ENCODE measurements at regions not wholly inside any gene's neighbourhood (a gene's known extent, or its start where the extent isn't known, plus 50 kb on each side); places are given as distances from the start of the nearest gene placed in this dataset.

- DNase-seq (ENCODE audit: low read depth) = peak; percentile 3
Measured at GRCh38 chr3:30263238-30263924, 343.0 kb upstream of the TGFBR2 start.

GRCh38 chr3:30263925-30264313 lies 342.5 kb upstream of the TGFBR2 start:
- DNase-seq (ENCODE audit: low read depth) = no peak

GRCh38 chr3:30266524-30266923 lies 339.9 kb upstream of the TGFBR2 start:
- peak; percentile 5 for DNase-seq (ENCODE audit: low read depth)

GRCh38 chr3:30268288-30268687 lies 338.1 kb upstream of the TGFBR2 start:
- DNase-seq (ENCODE audit: low read depth) = no peak

DNA sequence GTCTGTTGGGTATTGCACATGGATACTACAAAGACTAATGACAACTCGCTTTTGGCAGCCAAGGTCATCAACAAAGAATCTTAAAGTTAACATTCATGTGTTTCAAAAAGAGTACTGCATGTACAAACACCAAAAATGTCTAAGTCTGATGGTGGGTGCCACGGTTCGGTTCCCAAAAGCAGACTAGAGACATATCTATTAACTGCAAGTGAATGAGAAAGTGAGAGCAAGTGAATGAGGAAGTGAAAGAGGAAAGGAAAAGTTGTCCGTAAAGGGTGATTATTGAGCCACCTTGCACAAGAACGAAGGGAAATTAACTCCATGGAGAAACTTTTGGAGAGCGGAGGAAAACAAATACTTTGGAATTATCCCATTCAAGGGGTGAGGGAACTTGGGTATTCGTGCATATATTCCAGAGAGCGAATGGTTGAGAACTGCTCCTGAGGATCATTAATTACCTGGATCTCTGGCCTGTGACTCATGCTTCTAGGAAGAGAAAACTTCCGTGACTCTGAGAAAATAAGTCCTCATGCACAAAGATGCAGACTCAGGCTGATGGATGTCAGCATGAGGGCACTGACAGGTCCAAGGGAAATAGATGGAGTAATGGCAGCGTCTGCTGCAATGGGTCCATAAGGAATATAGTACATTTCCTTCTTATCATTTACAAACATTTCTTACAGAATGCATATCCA lies 336.5 kb upstream of the TGFBR2 start:
- DNase-seq (ENCODE audit: low read depth) = no peak

GRCh38 chr3:30271781-30272180 lies 334.6 kb upstream of the TGFBR2 start:
- DNase-seq (ENCODE audit: low read depth) = no peak

DNA sequence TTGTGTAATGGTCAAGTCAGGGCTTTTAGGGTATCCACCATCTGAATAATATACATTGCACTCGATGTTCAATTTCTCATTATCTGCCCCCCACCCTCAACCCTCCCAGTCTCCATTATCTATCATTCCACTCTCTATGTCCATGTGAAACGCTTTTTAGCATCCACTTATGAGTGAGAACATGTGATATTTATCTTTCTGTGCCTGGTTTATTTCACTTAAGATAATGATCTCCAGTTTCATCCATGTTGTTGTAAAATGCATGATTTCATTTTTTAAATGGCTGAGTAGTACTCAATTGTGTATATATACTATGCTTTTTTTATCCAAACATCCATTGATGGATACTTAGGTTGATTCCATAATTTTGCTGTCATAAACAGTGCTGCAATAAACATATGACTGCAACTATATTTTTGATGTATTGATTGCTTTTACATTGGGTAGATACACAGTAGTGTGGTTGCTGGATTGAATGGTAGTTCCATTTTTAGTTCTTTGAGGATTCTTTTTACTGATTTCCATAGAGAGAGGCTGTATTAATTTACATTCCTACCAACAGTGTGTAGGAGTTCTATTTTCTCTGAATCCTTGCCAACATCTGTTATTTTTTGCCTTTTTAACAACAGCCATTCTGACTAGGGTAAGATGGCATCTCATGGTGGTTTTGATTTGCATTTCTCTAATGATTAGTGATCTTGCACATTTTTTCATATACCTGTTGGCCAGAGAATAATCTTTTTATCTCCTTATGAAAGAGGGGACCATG lies 332.9 kb upstream of the TGFBR2 start:
- DNase-seq (ENCODE audit: low read depth) = no peak

- no peak for DNase-seq (ENCODE audit: low read depth)
Measured at GRCh38 chr3:30277494-30277893, 328.9 kb upstream of the TGFBR2 start.

- no peak for DNase-seq (ENCODE audit: low read depth)
Measured at GRCh38 chr3:30281526-30281925, 324.9 kb upstream of the TGFBR2 start.

- DNase-seq (ENCODE audit: low read depth) = peak; percentile 96
Measured at GRCh38 chr3:30282154-30282696, 324.2 kb upstream of the TGFBR2 start.

- DNase-seq (ENCODE audit: low read depth) = no peak
Measured at GRCh38 chr3:30285188-30286006, 321.0 kb upstream of the TGFBR2 start.

DNA sequence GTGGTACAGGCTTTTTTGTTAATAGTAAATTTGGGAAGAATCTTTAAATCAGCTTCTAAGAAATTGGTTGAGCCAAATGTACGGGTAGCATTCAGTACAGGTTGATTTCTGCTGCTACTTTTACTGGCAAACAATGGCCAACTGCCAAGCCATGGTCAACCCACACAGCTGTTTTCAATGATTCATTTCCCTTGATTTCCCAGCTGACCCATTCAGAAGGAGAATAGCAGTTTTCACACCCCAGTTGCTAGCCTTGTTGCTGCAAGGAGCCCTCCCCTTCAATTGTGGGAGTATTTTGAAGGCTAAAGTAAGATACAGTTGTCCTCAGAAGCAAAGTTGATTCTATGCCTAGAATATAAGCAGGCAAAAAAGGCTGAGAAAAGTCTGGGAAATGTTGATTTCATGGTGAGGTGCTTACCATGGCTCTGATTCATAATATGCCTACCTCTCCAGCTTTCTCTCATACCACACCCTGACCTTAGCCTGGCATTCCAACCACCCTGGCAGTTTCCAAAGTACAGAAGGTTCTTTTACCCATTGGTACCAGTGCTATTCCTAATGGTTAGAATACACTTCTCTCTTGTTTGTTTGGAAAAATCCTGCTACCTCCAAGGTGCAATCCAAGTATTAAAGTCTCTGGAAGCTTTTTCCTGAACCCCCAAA lies 320.3 kb upstream of the TGFBR2 start:
- DNase-seq (ENCODE audit: low read depth) = peak; percentile 99

DNA sequence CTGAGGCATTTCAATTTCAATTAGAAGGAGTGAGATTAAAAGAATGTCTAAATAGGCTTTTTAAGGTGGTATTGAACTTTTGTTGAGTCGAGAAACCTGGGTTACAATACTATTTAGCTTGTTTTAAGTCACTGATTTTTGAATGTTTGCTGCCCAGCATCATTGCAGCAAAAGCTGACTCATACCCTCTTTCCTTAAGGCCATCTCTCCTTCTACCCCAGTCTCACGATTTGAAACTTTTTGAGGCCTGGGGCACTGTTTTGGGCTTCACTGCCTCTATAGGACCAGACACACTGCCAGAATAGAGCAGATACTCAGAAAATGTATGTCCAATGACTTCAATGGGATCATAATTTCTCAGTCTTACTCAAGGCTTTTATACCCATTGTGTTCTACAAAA lies 319.6 kb upstream of the TGFBR2 start:
- peak; percentile 71 for DNase-seq (ENCODE audit: low read depth)

- no peak for DNase-seq (ENCODE audit: low read depth)
Measured at GRCh38 chr3:30288830-30289229, 317.6 kb upstream of the TGFBR2 start.

GRCh38 chr3:30289324-30289723 lies 317.1 kb upstream of the TGFBR2 start:
- peak; percentile 27 for DNase-seq (ENCODE audit: low read depth)

DNA sequence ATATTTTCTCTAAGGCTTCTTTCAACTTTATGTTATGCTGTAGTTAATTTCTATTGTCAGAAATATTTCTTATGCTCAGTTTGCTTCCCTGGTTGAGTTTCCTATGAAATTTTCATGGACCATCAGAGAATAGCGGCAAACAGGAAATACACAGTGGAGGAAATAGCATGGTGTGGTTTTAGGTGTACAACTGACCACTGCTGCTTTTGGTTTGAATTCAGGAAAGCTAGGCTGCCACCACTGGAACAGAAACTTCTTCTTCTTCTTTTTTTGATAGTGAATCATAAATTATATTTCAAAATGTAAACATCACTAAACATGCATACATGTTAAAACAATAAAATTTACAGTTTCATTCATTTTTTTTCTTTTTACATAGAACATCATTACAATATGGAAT lies 316.6 kb upstream of the TGFBR2 start:
- no peak for DNase-seq (ENCODE audit: low read depth)

DNA sequence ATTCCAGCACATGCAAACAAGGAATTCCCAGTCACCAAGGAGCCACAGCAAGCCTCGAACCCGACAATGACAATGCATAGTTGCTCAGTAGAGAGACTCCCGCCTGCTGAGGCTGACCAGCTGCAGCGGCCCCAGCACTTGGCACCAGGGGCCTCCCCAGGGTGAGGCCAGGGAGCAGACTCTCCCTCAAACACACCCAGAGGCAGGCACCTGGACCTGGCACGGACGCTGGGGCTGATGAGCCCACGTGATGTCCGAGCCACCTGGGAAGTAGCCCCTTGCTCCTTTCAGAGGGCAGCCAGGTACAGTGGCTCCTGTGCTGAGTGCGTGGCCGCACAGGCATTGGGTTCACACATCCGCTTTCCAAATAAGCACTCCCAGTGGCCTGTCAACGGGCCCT lies 315.9 kb upstream of the TGFBR2 start:
- no peak for DNase-seq (ENCODE audit: low read depth)

DNA sequence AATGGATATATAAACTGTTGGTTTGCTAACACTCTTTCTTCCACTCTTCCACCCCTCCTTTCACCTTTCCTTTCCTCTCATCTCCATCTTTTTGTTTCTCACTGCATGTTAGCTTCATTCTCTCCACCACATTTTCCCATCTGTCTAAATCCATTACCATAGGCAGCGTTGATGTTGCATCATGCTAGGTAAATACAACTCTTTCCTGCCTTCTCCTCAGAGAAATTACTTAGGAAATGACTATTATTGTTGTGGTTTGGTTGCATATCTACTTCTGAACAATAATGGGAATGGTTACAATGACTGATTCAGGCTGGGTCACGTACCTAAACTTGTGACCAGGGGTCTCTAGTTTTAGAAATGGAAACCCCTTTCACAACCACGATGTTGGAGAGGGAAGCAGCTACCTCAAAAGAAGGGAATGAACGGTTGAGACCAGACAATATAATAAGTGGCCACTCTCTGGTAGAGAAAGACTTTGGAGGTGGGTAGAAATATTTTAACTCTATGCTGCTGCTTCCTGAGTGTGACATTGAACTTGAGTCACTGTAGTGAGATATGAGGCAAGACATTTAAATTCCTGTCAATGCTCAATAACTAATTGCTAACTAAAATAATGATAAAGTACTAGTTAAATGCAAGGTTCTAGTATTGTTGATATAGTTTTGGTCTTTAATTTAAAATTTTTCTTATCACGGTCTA lies 314.1 kb upstream of the TGFBR2 start:
- peak; percentile 62 for DNase-seq (ENCODE audit: low read depth)

DNA sequence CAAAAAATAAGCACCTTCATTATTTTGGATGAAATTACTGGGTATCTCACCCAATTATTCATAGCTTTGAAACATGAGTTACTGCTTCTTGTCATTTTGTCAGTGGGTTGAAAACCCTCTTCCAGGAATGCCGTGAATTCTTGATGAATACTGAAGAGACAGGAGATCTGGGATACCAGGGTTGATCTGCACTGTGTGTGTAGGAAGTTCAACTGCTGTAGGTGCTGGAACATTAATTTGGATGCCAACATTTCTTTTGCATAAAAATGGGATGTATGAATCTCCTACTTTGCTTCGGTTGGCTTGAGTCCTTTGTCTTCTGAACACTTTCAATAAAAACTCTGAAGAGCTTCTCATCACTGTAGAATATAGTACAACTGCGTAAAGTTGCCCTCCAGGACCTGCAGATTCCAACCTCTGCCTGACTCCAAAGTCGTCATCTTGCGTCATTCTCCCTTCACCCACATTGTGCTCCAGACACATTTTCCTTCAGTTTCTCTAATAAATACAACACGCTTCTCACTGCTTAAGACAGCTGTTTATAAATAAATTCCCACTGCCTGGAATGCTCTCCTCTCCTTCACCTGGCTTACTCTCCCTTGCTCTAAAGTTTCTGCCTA lies 312.7 kb upstream of the TGFBR2 start:
- peak; percentile 41 for DNase-seq (ENCODE audit: low read depth)

DNA sequence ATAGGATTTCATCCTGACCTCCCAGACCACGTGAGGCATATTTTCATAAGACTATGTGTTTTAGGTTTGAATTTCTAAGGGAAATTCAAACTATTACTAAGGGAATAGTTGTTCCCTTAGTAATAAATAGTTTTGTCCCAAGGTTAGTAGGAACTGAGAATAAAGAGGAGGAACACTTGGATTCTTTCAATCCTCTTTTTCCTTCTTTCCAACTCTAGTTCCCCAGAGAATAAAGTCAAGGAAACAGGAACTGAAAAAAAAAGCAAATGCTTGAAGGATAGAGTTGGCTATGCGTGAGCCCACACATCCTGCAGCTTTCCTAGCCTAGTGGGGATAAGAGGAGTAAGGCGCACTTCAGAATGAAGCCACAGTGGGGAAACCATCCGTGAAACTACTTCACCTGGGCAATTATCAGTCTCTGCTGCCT lies 312.1 kb upstream of the TGFBR2 start:
- DNase-seq (ENCODE audit: low read depth) = no peak
